ENCODE measurements at regions not wholly inside any gene's neighbourhood (a gene's known extent, or its start where the extent isn't known, plus 50 kb on each side); places are given as distances from the start of the nearest gene placed in this dataset.
"Not testable (repeated sequence)": the region's sequence is repeated elsewhere in the genome, so short reads cannot be mapped to it uniquely, and the experiment has no call there.

- DNase-seq (ENCODE audit: low spot score), result not testable (repeated sequence)
These were observed 233.5 kb downstream of the SHCBP1 start for GRCh38 chr16:46387720-46388119.

GRCh38 chr16:46386805-46387620 is 234.2 kb downstream of the SHCBP1 start:
- DNase-seq (ENCODE audit: low spot score), result not testable (repeated sequence)

- not testable (repeated sequence) for DNase-seq (ENCODE audit: low spot score)
These were observed 234.9 kb downstream of the SHCBP1 start for GRCh38 chr16:46386110-46386771.

GRCh38 chr16:46384285-46385061 is 236.7 kb downstream of the SHCBP1 start:
- DNase-seq (ENCODE audit: low spot score), result not testable (repeated sequence)

DNA sequence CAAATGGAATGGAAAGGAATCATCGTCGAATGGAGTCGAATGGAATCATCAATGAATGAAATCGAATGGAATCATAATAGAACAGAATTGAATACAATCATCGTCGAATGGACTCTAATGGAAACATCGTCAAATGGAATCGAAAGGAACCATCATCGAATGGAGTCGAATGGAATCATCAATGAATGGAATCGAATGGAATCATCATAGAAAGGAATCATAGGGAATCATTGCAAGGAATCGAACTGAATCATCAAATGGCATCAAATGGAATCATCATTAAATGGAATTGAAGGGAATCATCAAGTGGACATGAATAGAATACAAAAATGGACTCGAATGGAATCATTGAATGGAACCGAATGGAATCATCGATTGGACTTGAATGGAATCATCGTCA is 237.6 kb downstream of the SHCBP1 start:
- not testable (repeated sequence) for DNase-seq (ENCODE audit: low spot score)

DNA sequence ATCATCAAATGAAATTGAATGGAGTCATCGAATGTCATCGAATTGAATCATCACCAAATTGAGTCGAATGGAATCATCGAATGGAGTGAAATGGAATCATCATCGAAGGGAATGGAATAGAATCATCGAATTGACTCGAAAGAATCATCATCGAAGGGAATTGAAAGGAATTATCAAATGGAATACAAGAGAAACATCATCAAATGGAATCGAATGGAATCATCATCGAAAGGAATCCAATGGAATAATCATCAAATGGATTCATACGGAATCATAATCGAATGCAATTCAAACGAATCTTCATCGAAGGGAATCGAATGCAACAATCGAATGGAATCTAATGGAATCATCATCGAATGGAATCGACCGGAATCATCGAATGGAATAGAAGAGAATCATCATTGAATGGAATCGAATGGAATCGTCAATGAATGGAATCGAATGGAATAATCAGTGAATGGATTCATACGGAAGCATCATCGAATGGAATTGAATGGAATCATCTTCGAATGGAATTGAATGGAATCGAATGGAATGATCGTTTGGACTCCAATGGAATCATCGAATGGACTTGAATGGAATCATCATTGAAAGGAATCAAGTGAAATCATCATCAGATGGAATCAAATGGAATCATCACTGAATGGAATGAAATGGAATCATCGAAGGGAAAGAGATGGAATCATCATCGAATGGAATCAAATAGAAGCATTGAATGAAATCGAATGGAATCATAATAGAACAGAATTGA is 238.2 kb downstream of the SHCBP1 start:
- not testable (repeated sequence) for DNase-seq (ENCODE audit: low spot score)

GRCh38 chr16:46382079-46382478 is 239.1 kb downstream of the SHCBP1 start:
- DNase-seq (ENCODE audit: low spot score), result not testable (repeated sequence)

DNA sequence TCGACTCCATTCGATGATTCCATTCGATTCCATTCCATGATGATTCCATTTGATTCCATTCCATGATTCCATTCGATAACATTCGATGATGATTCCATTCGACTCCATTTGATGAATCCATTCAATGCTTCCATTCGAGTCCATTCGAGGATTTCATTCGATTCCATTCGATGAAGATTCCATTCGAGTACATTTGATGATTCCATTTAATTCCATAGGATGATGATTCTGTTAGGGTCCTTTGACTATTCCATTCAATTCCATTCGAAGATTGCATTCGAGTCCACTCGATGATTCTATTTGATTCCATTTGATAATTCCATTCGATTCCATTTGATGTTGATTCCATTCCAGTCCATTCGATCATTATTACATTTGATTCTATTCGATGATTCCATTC is 239.8 kb downstream of the SHCBP1 start:
- DNase-seq (ENCODE audit: low spot score), result not testable (repeated sequence)
